ENCODE measurements at regions not wholly inside any gene's neighbourhood (a gene's known extent, or its start where the extent isn't known, plus 50 kb on each side); places are given as distances from the start of the nearest gene placed in this dataset.
A peak's percentile ranks its signal among the peaks of the same experiment; 100 is the strongest.

GRCh38 chr5:98096155-98096554 lies 677.3 kb upstream of the RGMB start:
- CTCF ChIA-PET = interaction anchor here (0.8 kb wide), 1 partner anchor 675 kb away, joined by 3 read pairs; no protein-coding TSS in a partner anchor
- Mint-ChIP-seq H3K27me3 (ENCODE audit: insufficient read depth, unreplicated experiment) (no peaks in the 10 kb centered on the region), H3K36me3 (ENCODE audit: insufficient read depth, unreplicated experiment) (no peaks in the 10 kb centered on the region), H3K27ac (ENCODE audit: low read depth, unreplicated experiment) (no peak overlapping the region), H3K4me3 (ENCODE audit: unreplicated experiment) (no peak overlapping the region), H3K4me1 (ENCODE audit: insufficient read depth, unreplicated experiment) (peaks cover 23% of the 10 kb centered on the region), H3K9me3 (ENCODE audit: unreplicated experiment) (peaks cover 7% of the 10 kb centered on the region)
- peak; percentile 47 for DNase-seq (ENCODE audit: unreplicated experiment)
- POLR2A ChIA-PET = no interaction called here
- BruUV-seq (replicated peaks) = no TSS peak
- TF ChIP-seq, protein P1, sequence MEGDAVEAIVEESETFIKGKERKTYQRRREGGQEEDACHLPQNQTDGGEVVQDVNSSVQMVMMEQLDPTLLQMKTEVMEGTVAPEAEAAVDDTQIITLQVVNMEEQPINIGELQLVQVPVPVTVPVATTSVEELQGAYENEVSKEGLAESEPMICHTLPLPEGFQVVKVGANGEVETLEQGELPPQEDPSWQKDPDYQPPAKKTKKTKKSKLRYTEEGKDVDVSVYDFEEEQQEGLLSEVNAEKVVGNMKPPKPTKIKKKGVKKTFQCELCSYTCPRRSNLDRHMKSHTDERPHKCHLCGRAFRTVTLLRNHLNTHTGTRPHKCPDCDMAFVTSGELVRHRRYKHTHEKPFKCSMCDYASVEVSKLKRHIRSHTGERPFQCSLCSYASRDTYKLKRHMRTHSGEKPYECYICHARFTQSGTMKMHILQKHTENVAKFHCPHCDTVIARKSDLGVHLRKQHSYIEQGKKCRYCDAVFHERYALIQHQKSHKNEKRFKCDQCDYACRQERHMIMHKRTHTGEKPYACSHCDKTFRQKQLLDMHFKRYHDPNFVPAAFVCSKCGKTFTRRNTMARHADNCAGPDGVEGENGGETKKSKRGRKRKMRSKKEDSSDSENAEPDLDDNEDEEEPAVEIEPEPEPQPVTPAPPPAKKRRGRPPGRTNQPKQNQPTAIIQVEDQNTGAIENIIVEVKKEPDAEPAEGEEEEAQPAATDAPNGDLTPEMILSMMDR (IDR thresholded peaks at IDR 0.05; ENCODE audit: unreplicated experiment) = no peak
- intact Hi-C loops (cut with micrococcal nuclease) = no loop called here

- Mint-ChIP-seq H3K4me1 (ENCODE audit: insufficient read depth, unreplicated experiment) (peaks cover 23% of the 10 kb centered on the region), H3K27me3 (ENCODE audit: insufficient read depth, unreplicated experiment) (no peaks in the 10 kb centered on the region), H3K9me3 (ENCODE audit: unreplicated experiment) (peaks cover 7% of the 10 kb centered on the region), H3K36me3 (ENCODE audit: insufficient read depth, unreplicated experiment) (no peaks in the 10 kb centered on the region), H3K27ac (ENCODE audit: low read depth, unreplicated experiment) (peak overlapping the region; percentile 54), H3K4me3 (ENCODE audit: unreplicated experiment) (no peak overlapping the region)
- intact Hi-C loops (cut with micrococcal nuclease) = no loop called here
- POLR2A ChIA-PET = interaction anchor here (1.1 kb wide), 1 partner anchor 8 kb away, joined by 4 read pairs; no protein-coding TSS in a partner anchor
- DNase-seq (ENCODE audit: unreplicated experiment) = no peak
- BruUV-seq (replicated peaks) = no TSS peak
- CTCF ChIA-PET = interaction anchor here (0.9 to 1.1 kb wide), 2 partner anchors 9 to 13 kb away, joined by 3 to 4 read pairs; no protein-coding TSS in a partner anchor
- TF ChIP-seq, protein P1 (IDR thresholded peaks at IDR 0.05; ENCODE audit: unreplicated experiment) = no peak
Measured at GRCh38 chr5:98099448-98100105, 673.9 kb upstream of the RGMB start.

DNA sequence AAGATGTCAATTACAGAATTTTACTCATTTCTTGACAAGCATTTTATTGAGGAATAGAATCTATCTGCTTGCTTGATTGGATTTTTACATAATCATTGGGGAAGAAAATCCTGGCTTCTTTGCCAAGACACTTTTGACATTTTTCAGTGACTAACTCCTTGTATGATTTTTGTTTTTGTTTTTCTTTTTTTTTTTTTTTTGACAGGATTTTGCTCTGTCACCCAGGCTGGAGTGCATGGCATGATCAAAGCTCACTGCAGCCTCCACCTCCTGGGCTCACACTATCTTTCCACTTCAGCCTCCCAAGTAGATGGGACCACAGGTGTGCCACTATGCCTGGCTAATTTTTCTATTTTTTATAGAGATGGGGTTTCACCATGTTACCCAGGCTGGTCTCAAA lies 672.3 kb upstream of the RGMB start:
- Mint-ChIP-seq H3K4me1 (ENCODE audit: insufficient read depth, unreplicated experiment) (peaks cover 20% of the 10 kb centered on the region), H3K36me3 (ENCODE audit: insufficient read depth, unreplicated experiment) (no peaks in the 10 kb centered on the region), H3K27me3 (ENCODE audit: insufficient read depth, unreplicated experiment) (no peaks in the 10 kb centered on the region), H3K27ac (ENCODE audit: low read depth, unreplicated experiment) (no peak overlapping the region), H3K4me3 (ENCODE audit: unreplicated experiment) (no peak overlapping the region), H3K9me3 (ENCODE audit: unreplicated experiment) (no peaks in the 10 kb centered on the region)
- TF ChIP-seq, protein P1 (IDR thresholded peaks at IDR 0.05; ENCODE audit: unreplicated experiment) = no peak
- no peak for DNase-seq (ENCODE audit: unreplicated experiment)
- ChIA-PET CTCF (no interaction called here), POLR2A (no interaction called here)
- BruUV-seq (replicated peaks) = no TSS peak
- intact Hi-C loops (cut with micrococcal nuclease) = no loop called here

DNA sequence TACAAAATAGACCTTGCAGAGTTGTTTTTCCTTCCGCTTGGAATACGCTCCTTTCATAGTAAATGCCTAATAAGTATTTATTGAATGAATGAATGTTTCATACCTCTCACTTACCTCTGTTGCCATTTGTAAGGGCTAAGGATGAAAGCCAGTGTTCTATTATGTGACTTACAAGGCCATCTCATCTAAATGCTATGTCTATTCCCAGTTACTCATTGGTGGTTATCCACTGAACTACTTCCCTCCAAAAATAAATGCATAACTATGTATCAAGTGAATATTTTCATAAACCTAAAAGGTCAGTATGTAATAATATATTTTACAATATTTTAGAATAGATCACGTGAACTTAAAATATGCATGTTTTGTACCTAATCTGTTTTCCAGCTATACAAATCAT lies 670.5 kb upstream of the RGMB start:
- intact Hi-C loops (cut with micrococcal nuclease) = no loop called here
- Mint-ChIP-seq H3K27ac (ENCODE audit: low read depth, unreplicated experiment) (no peak overlapping the region), H3K4me3 (ENCODE audit: unreplicated experiment) (no peak overlapping the region), H3K9me3 (ENCODE audit: unreplicated experiment) (no peaks in the 10 kb centered on the region), H3K36me3 (ENCODE audit: insufficient read depth, unreplicated experiment) (no peaks in the 10 kb centered on the region), H3K27me3 (ENCODE audit: insufficient read depth, unreplicated experiment) (no peaks in the 10 kb centered on the region), H3K4me1 (ENCODE audit: insufficient read depth, unreplicated experiment) (peaks cover 13% of the 10 kb centered on the region)
- CTCF ChIA-PET = interaction anchor here (0.6 kb wide), 2 partner anchors 81 to 577 kb away, joined by 3 to 5 read pairs; no protein-coding TSS in a partner anchor
- TF ChIP-seq, protein P1 (IDR thresholded peaks at IDR 0.05; ENCODE audit: unreplicated experiment) = no peak
- DNase-seq (ENCODE audit: unreplicated experiment) = no peak
- POLR2A ChIA-PET = no interaction called here
- BruUV-seq (replicated peaks) = no TSS peak
